ENCODE measurements at regions not wholly inside any gene's neighbourhood (a gene's known extent, or its start where the extent isn't known, plus 50 kb on each side); places are given as distances from the start of the nearest gene placed in this dataset.

GRCh38 chr17:77602883-77603640 lies 355.4 kb upstream of the TNRC6C start:
- DNase-seq, result no peak

GRCh38 chr17:77604301-77604972 lies 354.1 kb upstream of the TNRC6C start:
- no peak for DNase-seq

GRCh38 chr17:77604973-77605313 lies 353.6 kb upstream of the TNRC6C start:
- no peak for DNase-seq

GRCh38 chr17:77606146-77606864 lies 352.2 kb upstream of the TNRC6C start:
- no peak for DNase-seq

DNA sequence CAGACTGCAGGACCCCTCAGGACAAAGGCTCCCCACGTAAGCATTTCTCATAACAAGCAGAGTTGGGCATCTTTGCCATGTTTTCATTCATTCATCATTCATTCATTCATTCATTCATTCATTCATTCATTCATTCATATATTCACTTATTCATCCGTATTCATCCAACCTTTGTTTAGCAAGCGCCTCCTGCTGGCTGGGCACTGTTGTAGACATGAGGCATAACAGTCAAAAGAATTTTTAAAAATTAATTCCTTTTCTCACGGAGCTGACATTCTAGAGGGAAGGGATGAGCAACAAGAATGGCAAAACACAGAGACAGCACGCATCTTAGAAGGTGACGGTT lies 351.7 kb upstream of the TNRC6C start:
- DNase-seq, result no peak

DNA sequence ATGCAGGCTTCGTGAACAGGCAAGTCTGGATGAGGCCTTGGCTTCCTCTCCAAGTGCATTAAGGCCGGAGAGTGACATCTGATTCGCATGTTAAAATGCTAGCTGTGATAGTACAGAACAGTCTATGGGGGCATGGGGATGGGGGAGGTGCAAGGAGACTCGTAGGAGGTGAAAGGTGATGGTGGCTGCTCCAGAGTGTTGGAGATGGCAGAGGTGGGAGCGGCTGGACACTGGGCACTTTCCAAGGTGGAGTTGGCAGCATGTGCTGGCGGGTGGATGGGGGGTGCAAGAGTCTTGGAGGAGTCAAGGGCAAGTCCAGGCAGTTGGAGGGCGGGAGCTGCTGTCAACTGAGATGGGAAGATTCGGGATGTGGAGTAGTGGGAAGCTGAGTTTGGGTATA lies 350.9 kb upstream of the TNRC6C start:
- no peak for DNase-seq

- DNase-seq, result no peak
Observed at GRCh38 chr17:77608431-77608830, 350.1 kb upstream of the TNRC6C start.

GRCh38 chr17:77609553-77610517 lies 348.7 kb upstream of the TNRC6C start:
- DNase-seq, result no peak

GRCh38 chr17:77610518-77610893 lies 348.0 kb upstream of the TNRC6C start:
- no peak for DNase-seq

DNA sequence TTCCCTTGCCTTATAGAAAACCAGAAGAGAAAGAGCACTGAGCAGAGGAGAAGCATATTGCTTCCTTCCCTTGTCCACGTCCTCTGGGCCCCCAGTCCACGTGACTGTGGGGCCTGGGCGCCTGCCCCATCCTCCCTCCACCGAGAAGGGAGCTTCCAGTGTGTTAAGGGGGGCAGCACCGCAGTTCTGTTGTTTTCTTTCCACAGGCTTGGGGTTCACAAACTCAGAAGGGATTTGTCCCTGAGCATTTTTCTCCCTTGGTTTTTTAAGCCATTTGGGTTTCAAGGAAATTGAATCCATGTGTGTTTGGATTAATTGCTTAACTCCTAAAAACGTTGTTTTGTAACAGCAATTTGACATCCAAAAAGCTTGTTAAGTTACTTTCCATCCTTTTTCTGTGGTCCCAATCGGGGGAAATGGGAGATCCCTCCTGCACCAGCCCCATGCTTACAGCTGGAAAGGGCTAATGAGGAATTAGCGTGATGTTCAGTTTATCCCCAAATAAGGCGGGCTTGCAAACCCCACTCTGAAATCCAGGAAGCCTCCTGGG lies 347.5 kb upstream of the TNRC6C start:
- peak; percentile 85 for DNase-seq

DNA sequence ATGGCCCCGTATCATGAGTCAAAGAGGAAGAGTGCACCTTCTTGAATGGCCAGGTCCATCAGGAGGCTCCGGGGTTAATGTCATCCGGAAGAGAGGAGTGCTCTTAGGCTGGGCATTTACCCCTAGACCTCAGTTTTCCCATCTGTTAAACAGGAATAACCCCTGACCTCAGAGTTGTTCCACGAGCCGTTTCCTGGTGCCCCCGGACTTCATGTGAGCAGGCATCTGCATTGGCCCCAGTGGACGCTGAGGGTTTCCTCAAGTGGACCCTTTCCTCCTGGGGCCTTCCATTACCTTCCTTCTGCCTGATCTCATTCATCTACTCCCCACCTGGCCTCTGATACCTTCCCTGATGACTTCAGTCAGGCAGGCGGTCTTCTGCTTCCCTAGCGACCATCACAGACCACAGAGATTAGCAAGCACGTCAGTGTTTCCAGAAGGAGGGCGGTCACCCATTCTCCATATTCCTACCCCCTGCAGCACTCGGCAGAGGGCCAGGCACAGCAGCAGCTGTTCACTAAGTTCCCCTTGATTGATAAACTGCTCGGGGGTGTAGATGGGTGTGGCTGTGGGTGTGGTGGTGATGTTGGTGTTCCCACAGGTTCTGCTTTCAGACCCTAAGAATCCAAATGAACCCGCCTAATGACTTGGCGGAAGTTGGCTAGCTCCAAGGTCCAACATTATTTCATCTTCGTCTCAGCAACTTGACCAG lies 346.6 kb upstream of the TNRC6C start:
- no peak for DNase-seq

GRCh38 chr17:77613218-77613617 lies 345.3 kb upstream of the TNRC6C start:
- DNase-seq, result no peak

DNA sequence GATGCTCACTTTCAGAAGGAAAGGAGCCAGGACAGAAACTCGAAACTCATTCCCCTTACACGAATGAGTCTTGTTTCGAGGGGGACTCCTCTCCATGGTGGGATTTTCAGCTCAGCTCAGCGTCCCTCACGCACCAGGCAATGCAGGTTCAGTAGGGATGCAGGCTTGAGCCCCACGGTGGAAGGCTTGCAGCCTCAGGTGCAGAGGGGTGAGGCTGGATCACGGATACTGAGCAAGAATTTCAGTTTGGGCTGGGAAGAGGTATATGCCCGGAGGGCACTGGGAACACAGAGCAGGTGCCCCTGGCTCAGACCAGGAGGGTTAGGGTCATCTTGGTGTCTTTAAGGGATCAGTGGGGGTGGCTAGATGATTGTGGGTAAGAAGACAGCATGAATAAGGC lies 344.9 kb upstream of the TNRC6C start:
- no peak for DNase-seq

DNA sequence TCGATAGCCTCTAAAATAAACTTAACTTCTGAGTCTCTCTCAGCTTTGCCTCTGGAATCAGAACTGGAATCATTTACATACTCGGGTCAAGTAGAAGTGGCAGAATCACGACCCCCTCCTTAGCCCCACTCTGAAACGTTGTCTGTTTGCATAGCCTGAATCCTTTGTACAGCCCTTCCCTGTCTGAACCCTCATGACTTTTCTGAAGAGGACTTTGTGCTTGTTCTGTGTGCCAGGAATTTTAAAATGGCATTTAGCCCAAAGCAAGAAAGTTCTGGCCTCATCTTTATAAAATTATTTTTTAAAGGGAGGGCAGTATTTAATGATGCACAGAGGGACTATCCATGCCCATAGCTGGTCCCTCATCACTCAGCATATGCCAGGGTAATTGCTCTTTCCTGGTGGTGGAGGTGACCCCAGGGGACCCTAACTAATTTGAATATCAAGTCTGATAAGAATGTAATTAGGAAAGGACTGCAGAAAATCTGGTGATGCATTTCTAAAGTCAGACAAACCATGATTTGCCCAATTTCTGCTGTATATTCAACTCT lies 342.7 kb upstream of the TNRC6C start:
- DNase-seq, result peak; percentile 30

DNA sequence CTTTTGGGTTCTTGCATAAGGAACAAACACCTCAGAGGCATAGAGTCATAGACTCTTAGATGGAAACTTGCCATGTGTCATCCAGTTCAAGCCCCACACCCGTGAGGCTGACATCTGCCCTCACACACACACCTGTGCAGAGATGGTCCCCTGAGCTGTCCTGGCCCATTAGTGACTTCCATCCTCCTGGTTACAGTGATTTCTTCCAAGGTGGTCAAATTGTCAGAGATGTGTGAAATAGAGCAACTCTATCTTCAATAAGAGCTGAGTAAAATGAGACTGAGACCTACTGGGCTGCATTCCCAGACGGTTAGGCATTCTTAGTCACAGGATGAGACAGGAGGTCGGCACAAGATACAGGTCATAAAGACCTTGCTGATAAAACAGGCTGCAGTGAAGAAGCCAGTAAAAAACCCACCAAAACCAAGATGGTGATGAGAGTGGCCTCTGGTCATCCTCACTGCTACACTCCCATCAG lies 342.2 kb upstream of the TNRC6C start:
- DNase-seq, result no peak

DNA sequence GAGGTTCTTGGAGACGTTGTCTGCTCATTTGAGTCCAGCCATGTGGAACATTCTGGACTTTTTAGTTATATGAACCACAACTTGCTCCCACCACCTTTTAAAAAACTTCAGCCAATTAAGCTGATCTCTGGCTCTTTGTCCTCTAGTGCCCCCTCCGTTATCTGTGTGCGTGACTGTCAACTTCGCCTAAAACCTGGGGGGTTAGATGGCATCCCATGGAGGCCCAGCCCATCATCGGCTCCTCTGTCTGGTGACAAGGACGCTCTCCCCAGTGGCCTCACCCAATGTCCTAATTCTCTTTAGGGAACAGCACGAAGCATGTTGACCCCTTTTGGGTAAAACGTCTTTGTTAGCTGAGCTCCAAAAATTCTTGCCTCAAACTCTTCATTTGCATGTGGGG lies 341.0 kb upstream of the TNRC6C start:
- no peak for DNase-seq

- DNase-seq, result no peak
Observed at GRCh38 chr17:77618173-77618572, 340.3 kb upstream of the TNRC6C start.

- no peak for DNase-seq
Observed at GRCh38 chr17:77618731-77619130, 339.8 kb upstream of the TNRC6C start.

DNA sequence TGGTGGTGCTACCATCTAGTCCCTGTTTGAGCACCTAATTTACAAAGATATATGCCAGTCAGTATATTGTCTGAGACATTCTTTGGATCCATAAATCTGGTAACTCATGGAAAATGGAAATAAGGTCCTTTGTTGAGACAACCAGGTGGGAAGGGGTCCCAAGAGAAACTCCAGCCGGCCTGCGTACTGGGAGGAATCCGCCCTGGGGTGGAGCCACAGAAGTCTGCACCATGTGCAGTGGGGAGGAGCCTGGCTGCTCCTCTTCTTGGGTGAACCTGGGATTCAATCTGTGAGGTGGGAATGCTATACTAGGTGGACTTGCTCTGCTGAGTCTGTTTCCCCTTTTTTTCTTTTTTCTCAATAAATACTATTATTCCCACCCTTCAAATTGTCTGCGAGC lies 339.2 kb upstream of the TNRC6C start:
- DNase-seq, result no peak

- no peak for DNase-seq
Observed at GRCh38 chr17:77619851-77620250, 338.7 kb upstream of the TNRC6C start.

GRCh38 chr17:77620282-77620681 lies 338.2 kb upstream of the TNRC6C start:
- no peak for DNase-seq

Measured in skin of body (tissue), 1 donor.